Activated B cell treated with CpG ODN at 0.5 μM for 24 hours (primary cell): ENCODE measurements at regions not wholly inside any gene's neighbourhood (a gene's known extent, or its start where the extent isn't known, plus 50 kb on each side); places are given as distances from the start of the nearest gene placed in this dataset.

Experiments used
- ATAC-seq: fragments of 200-7000 bp; cut with Tn5 transposase; one replicate; pipeline ENCODE4 v1.10.0; 2021; ENCODE audit warnings: low read depth, mild to moderate bottlenecking, moderate library complexity
- CTCF ChIA-PET: fragments of 350-600 bp; sonication (Branson Sonifier 250); formaldehyde crosslinking; loops from one replicate; lab custom pipeline; 2021; ENCODE audit warnings: antibody characterized with exemption; lab: Charles Lee
- POLR2A ChIA-PET: fragments of 350-600 bp; sonication (Branson Sonifier 250); formaldehyde crosslinking; loops from one replicate; lab custom pipeline; 2021; ENCODE audit warnings: antibody characterized with exemption; lab: Charles Lee
- DNase-seq: peaks from one replicate; pipeline ENCODE4 v3.0.0; 2022
- H3K27ac Mint-ChIP-seq: one replicate; pipeline ENCODE4 v1.8.0; 2020; ENCODE audit warnings: mixed read lengths
- H3K27me3 Mint-ChIP-seq: one replicate; pipeline ENCODE4 v1.8.0; 2021; ENCODE audit warnings: mixed read lengths
- H3K36me3 Mint-ChIP-seq: one replicate; pipeline ENCODE4 v1.8.0; 2021; ENCODE audit warnings: low read depth, mixed read lengths
- H3K4me1 Mint-ChIP-seq: one replicate; pipeline ENCODE4 v1.8.0; 2021; ENCODE audit warnings: mixed read lengths
- H3K4me3 Mint-ChIP-seq: one replicate; pipeline ENCODE4 v1.8.0; 2020; ENCODE audit warnings: mild to moderate bottlenecking, mixed read lengths
- H3K9me3 Mint-ChIP-seq: one replicate; pipeline ENCODE4 v1.8.0; 2020; ENCODE audit warnings: mixed read lengths
- CTCF ChIP-seq: fragments of 200-600 bp; IDR thresholded peaks from one replicate; pipeline ENCODE4 v1.8.0; 2022; ENCODE audit warnings: antibody characterized with exemption, mild to moderate bottlenecking
- intact Hi-C: fragments of 100-400 bp; cut with micrococcal nuclease; formaldehyde crosslinking; loops from one replicate; pipeline ENCODE4 v1.15.1; 2024

GRCh38 chr5:7976411-7977190, 107.7 kb downstream of the MTRR start:
- intact Hi-C loops: no loop called here
- ATAC-seq (no peak), DNase-seq (no peak)
- Mint-ChIP-seq H3K27ac (no peak overlapping the region), H3K4me1 (peaks cover 2% of the 10 kb centered on the region), H3K27me3 (no peaks in the 10 kb centered on the region), H3K4me3 (no peak overlapping the region), H3K36me3 (no peaks in the 10 kb centered on the region), H3K9me3 (no peaks in the 10 kb centered on the region)
- ChIA-PET CTCF (no interaction called here), POLR2A (no interaction called here)
- no peak for TF ChIP-seq CTCF

- Mint-ChIP-seq H3K4me3 (no peak overlapping the region), H3K9me3 (no peaks in the 10 kb centered on the region), H3K27me3 (no peaks in the 10 kb centered on the region), H3K27ac (no peak overlapping the region), H3K4me1 (no peaks in the 10 kb centered on the region), H3K36me3 (no peaks in the 10 kb centered on the region)
- POLR2A ChIA-PET: no interaction called here
- intact Hi-C loops: no loop called here
- DNase-seq: no peak
- no peak for ATAC-seq
- CTCF ChIA-PET: no interaction called here
- TF ChIP-seq CTCF: no peak
These were observed 109.2 kb downstream of the MTRR start for GRCh38 chr5:7978114-7978513.

- no peak overlapping the region for H3K27ac Mint-ChIP-seq
These were observed 110.0 kb downstream of the MTRR start for GRCh38 chr5:7978991-7979390.

GRCh38 chr5:7980881-7981280, 111.9 kb downstream of the MTRR start:
- Mint-ChIP-seq H3K36me3 (no peaks in the 10 kb centered on the region), H3K9me3 (no peaks in the 10 kb centered on the region), H3K27me3 (peaks cover 3% of the 10 kb centered on the region), H3K27ac (no peak overlapping the region), H3K4me3 (no peak overlapping the region), H3K4me1 (no peaks in the 10 kb centered on the region)
- ChIA-PET POLR2A (no interaction called here), CTCF (no interaction called here)
- ATAC-seq (no peak), DNase-seq (no peak)
- intact Hi-C loops: no loop called here
- no peak for TF ChIP-seq CTCF

More at GRCh38 chr5:7978991-7979390, 110.0 kb downstream of the MTRR start:
- H3K4me1 Mint-ChIP-seq: no peaks in the 10 kb centered on the region
- POLR2A ChIA-PET: no interaction called here
- no peaks in the 10 kb centered on the region for H3K27me3 Mint-ChIP-seq
- no peak overlapping the region for H3K4me3 Mint-ChIP-seq
- H3K9me3 Mint-ChIP-seq: no peaks in the 10 kb centered on the region
- no peaks in the 10 kb centered on the region for H3K36me3 Mint-ChIP-seq
- CTCF ChIA-PET: no interaction called here
- intact Hi-C loops: no loop called here
- no peak for TF ChIP-seq CTCF
- DNase-seq (no peak), ATAC-seq (no peak)

- ATAC-seq (no peak), DNase-seq (no peak)
- H3K9me3 Mint-ChIP-seq: no peaks in the 10 kb centered on the region
- H3K4me3 Mint-ChIP-seq: no peak overlapping the region
- H3K4me1 Mint-ChIP-seq: no peaks in the 10 kb centered on the region
- ChIA-PET CTCF (no interaction called here), POLR2A (no interaction called here)
- intact Hi-C loops: no loop called here
- no peak for TF ChIP-seq CTCF
- no peak overlapping the region for H3K27ac Mint-ChIP-seq
- H3K27me3 Mint-ChIP-seq: peaks cover 5% of the 10 kb centered on the region
- no peaks in the 10 kb centered on the region for H3K36me3 Mint-ChIP-seq
These were observed 114.5 kb downstream of the MTRR start for GRCh38 chr5:7983433-7983832.
